GM13977 (cell line): ENCODE measurements at regions not wholly inside any gene's neighbourhood (a gene's known extent, or its start where the extent isn't known, plus 50 kb on each side); places are given as distances from the start of the nearest gene placed in this dataset.
"Not testable (repeated sequence)": the region's sequence is repeated elsewhere in the genome, so short reads cannot be mapped to it uniquely, and the experiment has no call there.

Source experiments
- DNase-seq: peaks from one replicate; pipeline ENCODE4 v3.0.0; 2012; ENCODE audit warnings: low spot score
- CTCF ChIP-seq: IDR thresholded peaks from 2 replicates; pipeline ENCODE4 v1.5.1; 2012; ENCODE audit warnings: mild to moderate bottlenecking, control low read depth; ENCODE audit not compliant: insufficient read depth; ENCODE audit errors: extremely low read depth, missing control alignments
- in situ Hi-C: fragments of 300-500 bp; cut with MboI; formaldehyde crosslinking; loops from one replicate; pipeline ENCODE4 v1.12.0; 2022; ENCODE audit warnings: low sequenced_read_pairs, low pct_unique_long_range_greater_than_20kb, mixed read lengths, inconsistent platforms; ENCODE audit not compliant: unreplicated experiment

DNA sequence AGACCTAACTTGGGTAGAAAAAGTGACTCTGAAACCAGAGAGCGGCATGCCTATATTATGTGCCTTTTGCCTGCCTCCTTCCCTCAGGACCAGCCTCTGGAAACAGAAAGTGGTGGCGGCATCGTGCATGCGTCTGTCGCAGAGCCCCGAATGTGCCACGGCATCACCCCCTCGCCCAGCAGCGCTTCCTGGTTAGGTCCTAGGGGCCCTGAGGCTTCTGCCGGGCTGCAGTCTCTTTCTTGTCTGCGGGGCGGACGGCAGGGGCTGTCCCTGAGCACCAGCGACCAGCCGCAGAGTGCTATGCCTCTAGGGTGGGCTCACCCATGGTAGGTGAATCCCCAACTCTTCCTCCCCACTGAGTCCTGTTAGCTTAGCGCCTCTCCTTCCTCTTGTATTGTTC lies 68.7 kb downstream of the VSIG4 start:
- no peak for DNase-seq
- in situ Hi-C loops, result no loop called here
- TF ChIP-seq CTCF, result no peak

GRCh38 chrX:65967159-65967558 lies 72.7 kb downstream of the VSIG4 start:
- DNase-seq, in situ Hi-C loops: not testable (repeated sequence)

DNA sequence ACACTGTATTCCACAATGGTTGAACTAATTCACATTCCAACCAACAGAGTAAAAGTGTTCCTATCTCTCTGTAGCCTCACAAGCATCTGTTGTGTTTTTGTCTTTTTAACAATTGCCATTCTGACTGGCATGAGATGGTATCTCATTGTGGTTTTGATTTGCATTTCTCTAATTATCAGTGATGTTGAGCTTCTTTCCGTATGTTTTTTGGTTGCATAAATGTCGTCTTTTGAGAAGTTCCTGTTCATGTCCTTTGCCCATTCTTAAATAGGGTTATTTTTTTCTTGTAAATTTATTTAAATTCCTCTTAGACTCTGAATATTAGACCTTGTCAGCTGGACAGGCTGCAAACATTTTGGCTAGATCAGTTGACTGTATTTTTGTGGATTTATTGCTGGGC lies 78.2 kb downstream of the VSIG4 start:
- no peak for TF ChIP-seq CTCF
- no peak for DNase-seq
- in situ Hi-C loops, result no loop called here

GRCh38 chrX:65948103-65948502 lies 91.8 kb downstream of the VSIG4 start:
- in situ Hi-C loops, result no loop called here
- no peak for DNase-seq
- no peak for TF ChIP-seq CTCF

- no peak for DNase-seq
- in situ Hi-C loops, result no loop called here
- no peak for TF ChIP-seq CTCF
These were observed 98.1 kb downstream of the VSIG4 start for GRCh38 chrX:65941775-65942174.

DNA sequence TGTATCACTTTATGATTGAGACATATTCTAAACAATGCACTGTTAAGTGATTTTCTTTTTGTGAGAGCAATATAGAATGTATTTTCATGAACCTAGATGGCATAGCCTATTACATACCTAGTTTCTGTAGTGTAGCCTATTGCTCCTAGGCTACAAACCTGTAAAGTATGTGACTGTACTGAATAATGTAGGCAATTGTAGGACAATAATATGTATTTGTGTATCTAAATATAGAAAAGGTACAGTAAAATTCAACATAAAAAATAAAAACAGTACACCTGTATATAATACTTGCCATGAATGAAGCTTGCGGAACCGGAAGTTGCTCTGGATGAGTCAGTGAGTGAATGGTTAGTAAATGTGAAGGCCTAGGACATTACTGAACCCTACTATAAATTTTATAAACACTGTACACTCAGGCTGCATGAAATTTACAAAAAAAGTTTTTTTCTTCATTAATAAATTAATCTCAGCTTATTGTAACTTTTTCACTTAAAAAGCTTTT lies 106.7 kb downstream of the VSIG4 start:
- in situ Hi-C loops, result no loop called here
- DNase-seq, result no peak
- no peak for TF ChIP-seq CTCF

DNA sequence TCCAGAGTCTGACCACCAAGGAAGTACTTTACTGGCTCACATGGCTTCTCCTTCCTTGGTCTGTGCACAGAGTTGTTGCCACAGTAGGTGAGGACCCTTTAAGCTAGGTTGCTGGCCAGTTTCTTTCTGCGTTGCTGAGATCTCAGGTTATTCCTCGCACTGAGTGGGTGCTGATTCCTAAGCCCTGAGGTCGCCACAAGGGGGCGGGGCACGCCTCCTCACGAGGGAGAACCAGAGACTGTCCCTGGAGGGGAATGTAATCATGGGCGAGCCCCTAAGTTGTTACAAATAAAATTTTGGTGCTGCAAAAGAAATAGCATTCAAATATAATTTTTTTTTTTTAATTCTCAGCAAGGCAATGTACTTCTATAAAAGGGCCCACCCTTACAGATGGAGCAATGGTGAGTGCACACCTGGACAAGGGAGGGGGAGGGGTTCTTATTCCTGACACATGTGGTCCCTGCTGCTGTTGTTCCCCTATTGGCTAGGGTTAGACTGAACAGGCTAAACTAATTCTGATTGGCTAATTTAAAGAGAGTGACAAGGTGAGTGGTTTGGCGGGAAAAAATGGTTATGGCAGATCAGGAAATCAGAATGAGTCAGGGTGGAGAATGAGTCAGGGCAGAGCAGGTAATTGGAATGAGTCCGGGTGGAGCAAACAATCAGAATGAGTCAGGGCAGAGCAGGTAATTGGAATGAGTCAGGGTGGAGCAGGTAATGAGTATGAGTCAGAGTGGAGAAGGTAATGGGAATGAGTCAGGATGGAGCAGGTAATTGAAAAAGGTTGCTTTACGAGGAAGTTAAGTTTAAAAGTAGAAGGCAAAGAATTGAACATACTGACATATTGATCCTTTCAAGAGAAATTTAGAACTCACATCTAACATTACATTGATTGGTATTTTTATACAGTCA lies 107.5 kb downstream of the VSIG4 start:
- no peak for TF ChIP-seq CTCF
- in situ Hi-C loops, result no loop called here
- DNase-seq, result no peak
